Liver (tissue), 3 donors: ENCODE measurements at regions not wholly inside any gene's neighbourhood (a gene's known extent, or its start where the extent isn't known, plus 50 kb on each side); places are given as distances from the start of the nearest gene placed in this dataset.

ENCODE experiments used
- CTCF ChIP-seq: fragments of 150-350 bp; IDR thresholded peaks from 2 replicates; pipeline ENCODE4 v1.5.1; 2017; ENCODE audit warnings: improper control_type of control experiment, low read depth, low read length; ENCODE audit not compliant: missing input control
- FOXA1 ChIP-seq: IDR thresholded peaks from 2 replicates; pipeline ENCODE4 v1.6.1; 2016; ENCODE audit warnings: antibody characterized with exemption
- GABPA ChIP-seq, 2 donors: IDR thresholded peaks in 1 of 2; conservative IDR thresholded peaks in 1 of 2; 2 replicates each; pipeline ENCODE4 v1.6.1; 2016; ENCODE audit warnings: antibody characterized with exemption in 2 of 2, mild to moderate bottlenecking in 1 of 2, moderate library complexity in 1 of 2
- JUND ChIP-seq, 2 donors: IDR thresholded peaks; 2 replicates each; pipeline ENCODE4 v1.6.1; 2016; ENCODE audit warnings: antibody characterized with exemption in 2 of 2
- NR2F2 ChIP-seq: IDR thresholded peaks from 2 replicates; pipeline ENCODE4 v1.6.1; 2016; ENCODE audit warnings: antibody characterized with exemption
- RAD21 ChIP-seq, 2 donors: IDR thresholded peaks; 2 replicates each; pipeline ENCODE4 v1.6.1; 2016; ENCODE audit warnings: antibody characterized with exemption in 2 of 2, mild to moderate bottlenecking in 2 of 2
- SP1 ChIP-seq: IDR thresholded peaks from 2 replicates; pipeline ENCODE4 v1.6.1; 2018; ENCODE audit warnings: antibody characterized with exemption, mild to moderate bottlenecking
- YY1 ChIP-seq: IDR thresholded peaks from 2 replicates; pipeline ENCODE4 v1.6.1; 2016; ENCODE audit warnings: antibody characterized with exemption, mild to moderate bottlenecking
- TF ChIP-seq, protein P1 (sequence below): IDR thresholded peaks from 2 replicates; pipeline ENCODE4 v1.6.1; 2016; ENCODE audit warnings: antibody characterized with exemption
- donor health status: healthy.
- donor health status: healthy.

GRCh38 chr6:150813993-150814359 lies 51.5 kb upstream of the MTHFD1L start:
- TF ChIP-seq, protein P1, sequence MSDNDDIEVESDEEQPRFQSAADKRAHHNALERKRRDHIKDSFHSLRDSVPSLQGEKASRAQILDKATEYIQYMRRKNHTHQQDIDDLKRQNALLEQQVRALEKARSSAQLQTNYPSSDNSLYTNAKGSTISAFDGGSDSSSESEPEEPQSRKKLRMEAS: no peak
- TF ChIP-seq JUND (IDR thresholded peaks at IDR 0.05): no peak
- no peak for TF ChIP-seq CTCF
- TF ChIP-seq GABPA (IDR thresholded peaks at IDR 0.05 in 1 of 2, conservative IDR thresholded peaks at IDR 0.05 in 1 of 2): no peak
- no peak for TF ChIP-seq RAD21 (IDR thresholded peaks at IDR 0.05)
- no peak for TF ChIP-seq YY1
- TF ChIP-seq FOXA1: no peak
- TF ChIP-seq SP1: no peak
- no peak for TF ChIP-seq NR2F2
